Keratinocyte (primary cell): ENCODE measurements at regions not wholly inside any gene's neighbourhood (a gene's known extent, or its start where the extent isn't known, plus 50 kb on each side); places are given as distances from the start of the nearest gene placed in this dataset.

Experiments used
- DNase-seq: peaks from one replicate; pipeline ENCODE4 v3.0.0-alpha.2; 2011; ENCODE audit warnings: low read depth, missing footprints, low spot score
- FAIRE-seq: peaks from 2 replicates; lab custom pipeline; 2011; peaks lifted over from hg19 to GRCh38; lab: Jason Lieb, UNC
- H2AFZ ChIP-seq: 2 replicates; pipeline ENCODE4 v1.6.0; 2012; ENCODE audit warnings: low read length, control low read depth, inconsistent platforms; ENCODE audit not compliant: control insufficient read depth
- H3K27ac ChIP-seq: 2 replicates; pipeline ENCODE4 v1.5.1; 2011; ENCODE audit warnings: low read length; ENCODE audit not compliant: control insufficient read depth, insufficient read depth
- H3K27me3 ChIP-seq: 3 replicates; pipeline ENCODE4 v1.6.0; 2011; ENCODE audit warnings: low read length; ENCODE audit not compliant: control insufficient read depth, insufficient read depth; ENCODE audit errors: extremely low read depth
- H3K36me3 ChIP-seq, 2 experiments: 2 replicates in 1 of 2; 3 replicates in 1 of 2; pipeline ENCODE4 v1.5.1; 2011; ENCODE audit warnings: low read length in 2 of 2, mild to moderate bottlenecking in 1 of 2; ENCODE audit not compliant: control insufficient read depth in 2 of 2, insufficient read depth in 2 of 2; ENCODE audit errors: extremely low read depth in 1 of 2
- H3K4me1 ChIP-seq: 3 replicates; pipeline ENCODE4 v1.5.1; 2011; ENCODE audit warnings: low read length; ENCODE audit not compliant: control insufficient read depth, insufficient read depth; ENCODE audit errors: extremely low read depth
- H3K4me2 ChIP-seq: 3 replicates; pipeline ENCODE4 v1.6.0; 2011; ENCODE audit warnings: low read depth, low read length; ENCODE audit not compliant: control insufficient read depth, insufficient read depth; ENCODE audit errors: extremely low read depth
- H3K4me3 ChIP-seq, 3 experiments: fragments of 200-600 bp in 1 of 3; sonication (generic) in 1 of 3; 2 replicates in 2 of 3; 3 replicates in 1 of 3; pipeline ENCODE4 v1.5.1; 2011 to 2016; ENCODE audit warnings: low read length in 3 of 3, mild to moderate bottlenecking in 3 of 3, control low read depth in 2 of 3, inconsistent platforms in 1 of 3, low read depth in 1 of 3, mixed read lengths in 1 of 3, mixed run types in 1 of 3, moderate library complexity in 1 of 3; ENCODE audit not compliant: control insufficient read depth in 2 of 3, insufficient read depth in 2 of 3; ENCODE audit errors: extremely low read depth in 1 of 3
- H3K79me2 ChIP-seq: 2 replicates; pipeline ENCODE4 v1.6.0; 2012; ENCODE audit warnings: low read length; ENCODE audit not compliant: control insufficient read depth, insufficient read depth
- H3K9ac ChIP-seq: 3 replicates; pipeline ENCODE4 v1.6.0; 2011; ENCODE audit warnings: low read length; ENCODE audit not compliant: control insufficient read depth, insufficient read depth; ENCODE audit errors: extremely low read depth
- H3K9me1 ChIP-seq: 3 replicates; pipeline ENCODE4 v1.6.0; 2011; ENCODE audit warnings: low read length; ENCODE audit not compliant: control insufficient read depth, insufficient read depth; ENCODE audit errors: extremely low read depth
- H3K9me3 ChIP-seq: 2 replicates; pipeline ENCODE4 v1.5.1; 2012; ENCODE audit warnings: low read depth, low read length; ENCODE audit not compliant: control insufficient read depth
- H4K20me1 ChIP-seq: 3 replicates; pipeline ENCODE4 v1.6.0; 2011; ENCODE audit warnings: low read length; ENCODE audit not compliant: control insufficient read depth, insufficient read depth; ENCODE audit errors: extremely low read depth
- EZH2 ChIP-seq: IDR thresholded peaks from one replicate; pipeline ENCODE4 v1.6.1; 2012; ENCODE audit warnings: inconsistent platforms, mild to moderate bottlenecking, low read length, moderate library complexity
- dilution Hi-C: fragments of 300-500 bp; cut with MboI; formaldehyde crosslinking; loops from one replicate; pipeline ENCODE4 v1.7.0; 2020; ENCODE audit warnings: low sequenced_read_pairs; ENCODE audit not compliant: extremely low pct_ligation_motif_present
- TF ChIP-seq, protein P1 (sequence below), 3 experiments: IDR thresholded peaks in 1 of 3; conservative IDR thresholded peaks in 1 of 3; optimal IDR thresholded peaks in 1 of 3; 2 replicates in 2 of 3; 3 replicates in 1 of 3; pipeline versions ENCODE3 to v1.5.1; 2011; ENCODE audit warnings: low read length in 3 of 3, mild to moderate bottlenecking in 3 of 3, moderate library complexity in 2 of 3, control low read depth in 1 of 3, inconsistent platforms in 1 of 3; ENCODE audit not compliant: insufficient read depth in 2 of 3; ENCODE audit errors: extremely low read depth in 1 of 3

DNA sequence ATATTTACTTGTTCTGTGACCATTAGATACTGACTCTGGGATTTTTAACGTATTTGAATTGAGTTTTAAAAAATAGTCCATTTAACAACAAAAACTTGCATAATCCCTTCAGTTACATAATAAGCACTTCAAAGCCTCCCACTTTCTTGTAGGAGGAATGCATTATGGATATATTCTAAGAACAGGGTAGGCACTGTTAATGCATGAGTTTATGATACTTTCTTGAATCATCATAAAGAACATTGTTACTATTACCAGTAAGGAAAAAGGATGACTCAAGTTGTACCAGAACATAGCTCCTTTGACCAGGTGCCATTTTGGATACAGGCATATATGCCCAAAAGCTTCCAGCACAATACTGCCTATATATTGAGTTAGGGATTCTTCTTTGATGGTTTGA, 671.4 kb downstream of the GALC start:
- Histone ChIP-seq H4K20me1 (no peaks in the 10 kb centered on the region), H3K36me3 (no peaks in the 10 kb centered on the region), H3K79me2 (no peaks in the 10 kb centered on the region), H3K27me3 (no peaks in the 10 kb centered on the region), H3K4me3 (no peak overlapping the region), H3K9me3 (no peaks in the 10 kb centered on the region), H3K9ac (no peak overlapping the region), H3K4me2 (no peak overlapping the region), H3K4me1 (no peaks in the 10 kb centered on the region), H3K9me1 (no peaks in the 10 kb centered on the region), H3K27ac (no peak overlapping the region), H2AFZ (no peak overlapping the region)
- no peak for TF ChIP-seq EZH2
- TF ChIP-seq, protein P1, sequence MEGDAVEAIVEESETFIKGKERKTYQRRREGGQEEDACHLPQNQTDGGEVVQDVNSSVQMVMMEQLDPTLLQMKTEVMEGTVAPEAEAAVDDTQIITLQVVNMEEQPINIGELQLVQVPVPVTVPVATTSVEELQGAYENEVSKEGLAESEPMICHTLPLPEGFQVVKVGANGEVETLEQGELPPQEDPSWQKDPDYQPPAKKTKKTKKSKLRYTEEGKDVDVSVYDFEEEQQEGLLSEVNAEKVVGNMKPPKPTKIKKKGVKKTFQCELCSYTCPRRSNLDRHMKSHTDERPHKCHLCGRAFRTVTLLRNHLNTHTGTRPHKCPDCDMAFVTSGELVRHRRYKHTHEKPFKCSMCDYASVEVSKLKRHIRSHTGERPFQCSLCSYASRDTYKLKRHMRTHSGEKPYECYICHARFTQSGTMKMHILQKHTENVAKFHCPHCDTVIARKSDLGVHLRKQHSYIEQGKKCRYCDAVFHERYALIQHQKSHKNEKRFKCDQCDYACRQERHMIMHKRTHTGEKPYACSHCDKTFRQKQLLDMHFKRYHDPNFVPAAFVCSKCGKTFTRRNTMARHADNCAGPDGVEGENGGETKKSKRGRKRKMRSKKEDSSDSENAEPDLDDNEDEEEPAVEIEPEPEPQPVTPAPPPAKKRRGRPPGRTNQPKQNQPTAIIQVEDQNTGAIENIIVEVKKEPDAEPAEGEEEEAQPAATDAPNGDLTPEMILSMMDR (optimal IDR thresholded peaks at IDR 0.05 in 1 of 3, IDR thresholded peaks at IDR 0.05 in 1 of 3, conservative IDR thresholded peaks at IDR 0.05 in 1 of 3; ENCODE audit: extremely low read depth in 1 of 3, insufficient read depth in 2 of 3, low read length in 3 of 3): no peak
- DNase-seq (no peak), FAIRE-seq (no peak)
- dilution Hi-C loops: no loop called here

DNA sequence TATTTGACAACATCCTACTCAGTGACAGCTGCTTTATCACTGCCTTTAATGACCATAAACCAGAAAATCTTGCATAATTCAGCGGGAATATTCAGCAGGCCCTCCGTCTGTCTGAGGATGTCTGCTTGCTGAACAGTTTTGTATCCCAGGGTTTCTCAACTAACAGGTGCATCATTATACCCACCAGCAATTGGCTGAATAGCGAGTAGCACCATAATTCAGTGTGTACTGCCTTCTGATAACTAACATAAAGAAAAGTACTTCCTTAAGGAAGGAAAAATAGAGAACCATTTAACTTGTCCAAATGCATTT, 680.1 kb downstream of the GALC start:
- dilution Hi-C loops: no loop called here

More for the DNA sequence above, 680.1 kb downstream of the GALC start:
- DNase-seq (no peak), FAIRE-seq (no peak)
- H3K4me1 ChIP-seq: no peaks in the 10 kb centered on the region
- no peaks in the 10 kb centered on the region for H3K27me3 ChIP-seq
- H3K36me3 ChIP-seq: no peaks in the 10 kb centered on the region
- H3K4me3 ChIP-seq: no peak overlapping the region
- no peak overlapping the region for H2AFZ ChIP-seq
- no peak for TF ChIP-seq EZH2
- TF ChIP-seq, protein P1 (optimal IDR thresholded peaks at IDR 0.05 in 1 of 3, IDR thresholded peaks at IDR 0.05 in 1 of 3, conservative IDR thresholded peaks at IDR 0.05 in 1 of 3; ENCODE audit: extremely low read depth in 1 of 3, insufficient read depth in 2 of 3, low read length in 3 of 3): no peak
- no peaks in the 10 kb centered on the region for H4K20me1 ChIP-seq
- H3K9me3 ChIP-seq: no peaks in the 10 kb centered on the region
- H3K9me1 ChIP-seq: no peaks in the 10 kb centered on the region
- H3K79me2 ChIP-seq: no peaks in the 10 kb centered on the region
- H3K4me2 ChIP-seq: no peak overlapping the region
- H3K9ac ChIP-seq: no peak overlapping the region
- no peak overlapping the region for H3K27ac ChIP-seq
